ENCODE measurements at regions not wholly inside any gene's neighbourhood (a gene's known extent, or its start where the extent isn't known, plus 50 kb on each side); places are given as distances from the start of the nearest gene placed in this dataset.

GRCh38 chr22:47377926-47378560 is 615.6 kb downstream of the TBC1D22A start:
- Mint-ChIP-seq H3K27me3 (peaks cover 2% of the 10 kb centered on the region), H3K4me1 (no peaks in the 10 kb centered on the region), H3K27ac (no peak overlapping the region), H3K9me3 (ENCODE audit: insufficient read depth) (no peaks in the 10 kb centered on the region), H3K4me3 (no peak overlapping the region)
- H3K4me3 ChIP-seq (ENCODE audit: control extremely low read depth in 1 of 5, extremely low read depth in 1 of 5, insufficient read depth in 1 of 5, low read depth in 2 of 5, low read length in 4 of 5), result no peak overlapping the region
- H3K4me1 ChIP-seq (ENCODE audit: control insufficient read depth in 2 of 2, insufficient read depth in 2 of 2, low read length in 2 of 2), result no peaks in the 10 kb centered on the region
- no peak overlapping the region for H2AFZ ChIP-seq (ENCODE audit: insufficient read depth, low read depth, low read length, poor library complexity, severe bottlenecking)
- H3K9ac ChIP-seq (ENCODE audit: low read length), result no peak overlapping the region
- ChIA-PET POLR2A (no interaction called here), CTCF (no interaction called here)
- no peak for TF ChIP-seq CTCF (IDR thresholded peaks at IDR 0.05)
- H3K27me3 ChIP-seq (replicated peaks in 1 of 4; ENCODE audit: control extremely low read depth in 1 of 4, control insufficient read depth in 3 of 4, insufficient read depth in 4 of 4, low read length in 3 of 4), result no peaks in the 10 kb centered on the region
- no peaks in the 10 kb centered on the region for H3K36me3 ChIP-seq (replicated peaks in 1 of 2; ENCODE audit: control extremely low read depth in 1 of 2, control insufficient read depth in 1 of 2, extremely low read depth in 1 of 2, insufficient read depth in 2 of 2, low read length in 1 of 2)
- 81% methylated on average over 2 of the region's 5 CpGs for WGBS (ENCODE audit: insufficient coverage)
- H4K20me1 ChIP-seq (ENCODE audit: control insufficient read depth, insufficient read depth, low read length, poor library complexity, severe bottlenecking), result no peaks in the 10 kb centered on the region
- ATAC-seq (ENCODE audit: low read depth) (no peak), DNase-seq (no peak)
- H3K9me3 ChIP-seq (ENCODE audit: control extremely low read depth in 1 of 3, control insufficient read depth in 2 of 3, insufficient read depth in 1 of 3, low read length in 2 of 3), result peaks cover 0 to 9% (median 0%) of the 10 kb centered on the region in 3 donors
- no peak overlapping the region for H3K4me2 ChIP-seq (replicated peaks; ENCODE audit: low read depth, low read length, poor library complexity, severe bottlenecking)
- no peaks in the 10 kb centered on the region for H3K79me2 ChIP-seq (ENCODE audit: control insufficient read depth, insufficient read depth, low read length)
- intact Hi-C loops (cut with micrococcal nuclease), result no loop called here
- no peak overlapping the region for H3K27ac ChIP-seq (ENCODE audit: low read length in 2 of 2)

- Histone ChIP-seq H3K4me3 (ENCODE audit: control extremely low read depth in 1 of 5, extremely low read depth in 1 of 5, insufficient read depth in 1 of 5, low read depth in 2 of 5, low read length in 4 of 5) (no peak overlapping the region), H3K4me1 (ENCODE audit: control insufficient read depth in 2 of 2, insufficient read depth in 2 of 2, low read length in 2 of 2) (no peaks in the 10 kb centered on the region), H3K4me2 (replicated peaks; ENCODE audit: low read depth, low read length, poor library complexity, severe bottlenecking) (no peak overlapping the region), H3K27me3 (replicated peaks in 1 of 4; ENCODE audit: control extremely low read depth in 1 of 4, control insufficient read depth in 3 of 4, insufficient read depth in 4 of 4, low read length in 3 of 4) (no peaks in the 10 kb centered on the region), H3K79me2 (ENCODE audit: control insufficient read depth, insufficient read depth, low read length) (no peaks in the 10 kb centered on the region), H4K20me1 (ENCODE audit: control insufficient read depth, insufficient read depth, low read length, poor library complexity, severe bottlenecking) (no peaks in the 10 kb centered on the region), H3K27ac (ENCODE audit: low read length in 2 of 2) (no peak overlapping the region), H3K9me3 (ENCODE audit: control extremely low read depth in 1 of 3, control insufficient read depth in 2 of 3, insufficient read depth in 1 of 3, low read length in 2 of 3) (peaks cover 0 to 9% (median 0%) of the 10 kb centered on the region in 3 donors), H3K36me3 (replicated peaks in 1 of 2; ENCODE audit: control extremely low read depth in 1 of 2, control insufficient read depth in 1 of 2, extremely low read depth in 1 of 2, insufficient read depth in 2 of 2, low read length in 1 of 2) (no peaks in the 10 kb centered on the region), H3K9ac (ENCODE audit: low read length) (no peak overlapping the region), H2AFZ (ENCODE audit: insufficient read depth, low read depth, low read length, poor library complexity, severe bottlenecking) (no peak overlapping the region)
- ATAC-seq (ENCODE audit: low read depth), result no peak
- ChIA-PET CTCF (no interaction called here), POLR2A (no interaction called here)
- Mint-ChIP-seq H3K27me3 (no peaks in the 10 kb centered on the region), H3K4me1 (no peaks in the 10 kb centered on the region), H3K4me3 (no peak overlapping the region), H3K9me3 (ENCODE audit: insufficient read depth) (no peaks in the 10 kb centered on the region), H3K27ac (no peak overlapping the region)
- intact Hi-C loops (cut with micrococcal nuclease), result no loop called here
- no peak for DNase-seq
- TF ChIP-seq EZH2 (IDR thresholded peaks at IDR 0.05; ENCODE audit: borderline replicate concordance, insufficient read depth, low read depth, low read length, poor library complexity, severe bottlenecking) (no peak), CTCF (IDR thresholded peaks at IDR 0.05) (no peak)
- 80% methylated on average over 10 of the region's 11 CpGs for WGBS (ENCODE audit: insufficient coverage)
Measured at GRCh38 chr22:47376901-47377505, 614.6 kb downstream of the TBC1D22A start.
